ENCODE measurements at regions not wholly inside any gene's neighbourhood (a gene's known extent, or its start where the extent isn't known, plus 50 kb on each side); places are given as distances from the start of the nearest gene placed in this dataset.

DNA sequence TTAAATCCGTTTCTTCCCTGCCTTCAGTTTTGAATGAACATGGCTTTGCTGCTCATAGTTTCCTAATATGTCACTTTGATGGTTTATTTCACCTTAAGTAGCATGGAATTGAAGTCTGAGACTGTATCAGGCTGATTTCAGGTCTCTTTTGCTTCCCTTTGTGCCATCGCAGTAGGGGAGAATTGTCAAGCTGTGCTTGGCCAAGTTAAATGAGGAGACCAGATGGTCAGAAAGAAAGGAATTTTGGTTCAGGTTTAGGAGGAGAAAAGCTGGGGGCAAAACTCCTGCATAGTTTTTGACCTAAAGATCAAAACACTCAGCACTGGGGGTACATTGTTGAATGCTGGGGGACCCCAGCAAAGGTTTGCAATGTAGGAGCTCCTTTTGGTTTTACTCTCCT lies 398.4 kb downstream of the NUAK1 start:
- Histone ChIP-seq H3K4me3 (no peak overlapping the region), H3K27me3 (replicated peaks in 1 of 2; ENCODE audit: control insufficient read depth in 2 of 2, insufficient read depth in 2 of 2, low read length in 1 of 2) (no peaks in the 10 kb centered on the region; a peak in 2 of 4 replicates), H3K9ac (ENCODE audit: control insufficient read depth, insufficient read depth, low read length) (no peak overlapping the region), H3K4me1 (ENCODE audit: control insufficient read depth, insufficient read depth, low read length) (no peaks in the 10 kb centered on the region), H4K20me1 (ENCODE audit: control insufficient read depth, insufficient read depth) (no peaks in the 10 kb centered on the region), H3K9me3 (replicated peaks; ENCODE audit: control insufficient read depth, insufficient read depth, low read length) (no peaks in the 10 kb centered on the region), H2AFZ (ENCODE audit: control insufficient read depth, low read depth, low read length) (no peak overlapping the region), H3K27ac (ENCODE audit: control insufficient read depth, insufficient read depth) (no peak overlapping the region), H3K4me2 (ENCODE audit: control insufficient read depth, insufficient read depth) (no peak overlapping the region), H3K79me2 (ENCODE audit: control insufficient read depth, insufficient read depth, low read length) (no peaks in the 10 kb centered on the region), H3K36me3 (ENCODE audit: control insufficient read depth in 2 of 2, insufficient read depth in 2 of 2, low read length in 1 of 2) (no peaks in the 10 kb centered on the region)
- ChIA-PET POLR2A (no interaction called here), RAD21 (ENCODE audit: unreplicated experiment) (no interaction called here), SMC1A (ENCODE audit: uncharacterized antibody, unreplicated experiment) (interaction anchor here (0.7 kb wide), 1 partner anchor 135 kb away, joined by 3 read pairs; no protein-coding TSS in a partner anchor), CTCF (interaction anchor here (1.4 kb wide), 1 partner anchor 31 kb away, joined by 3 read pairs; no protein-coding TSS in a partner anchor)
- no peak for TF ChIP-seq CBX5 (IDR thresholded peaks at IDR 0.05; ENCODE audit: low read depth)
- TF ChIP-seq, protein P1, sequence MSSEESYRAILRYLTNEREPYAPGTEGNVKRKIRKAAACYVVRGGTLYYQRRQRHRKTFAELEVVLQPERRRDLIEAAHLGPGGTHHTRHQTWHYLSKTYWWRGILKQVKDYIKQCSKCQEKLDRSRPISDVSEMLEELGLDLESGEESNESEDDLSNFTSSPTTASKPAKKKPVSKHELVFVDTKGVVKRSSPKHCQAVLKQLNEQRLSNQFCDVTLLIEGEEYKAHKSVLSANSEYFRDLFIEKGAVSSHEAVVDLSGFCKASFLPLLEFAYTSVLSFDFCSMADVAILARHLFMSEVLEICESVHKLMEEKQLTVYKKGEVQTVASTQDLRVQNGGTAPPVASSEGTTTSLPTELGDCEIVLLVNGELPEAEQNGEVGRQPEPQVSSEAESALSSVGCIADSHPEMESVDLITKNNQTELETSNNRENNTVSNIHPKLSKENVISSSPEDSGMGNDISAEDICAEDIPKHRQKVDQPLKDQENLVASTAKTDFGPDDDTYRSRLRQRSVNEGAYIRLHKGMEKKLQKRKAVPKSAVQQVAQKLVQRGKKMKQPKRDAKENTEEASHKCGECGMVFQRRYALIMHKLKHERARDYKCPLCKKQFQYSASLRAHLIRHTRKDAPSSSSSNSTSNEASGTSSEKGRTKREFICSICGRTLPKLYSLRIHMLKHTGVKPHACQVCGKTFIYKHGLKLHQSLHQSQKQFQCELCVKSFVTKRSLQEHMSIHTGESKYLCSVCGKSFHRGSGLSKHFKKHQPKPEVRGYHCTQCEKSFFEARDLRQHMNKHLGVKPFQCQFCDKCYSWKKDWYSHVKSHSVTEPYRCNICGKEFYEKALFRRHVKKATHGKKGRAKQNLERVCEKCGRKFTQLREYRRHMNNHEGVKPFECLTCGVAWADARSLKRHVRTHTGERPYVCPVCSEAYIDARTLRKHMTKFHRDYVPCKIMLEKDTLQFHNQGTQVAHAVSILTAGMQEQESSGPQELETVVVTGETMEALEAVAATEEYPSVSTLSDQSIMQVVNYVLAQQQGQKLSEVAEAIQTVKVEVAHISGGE (CRISPR knock-in tag; IDR thresholded peaks at IDR 0.05) = no peak
- in situ Hi-C loops (cut with MboI) (no loop called here), intact Hi-C loops (cut with micrococcal nuclease; ENCODE audit: unreplicated experiment) (no loop called here)
- no TSS peak for BruUV-seq (replicated peaks)
- no peak for FAIRE-seq
- DNase-seq (ENCODE audit: low read depth, low spot score) = no peak
- 29% methylated on average over 2 of the region's 2 CpGs for WGBS (ENCODE audit: insufficient coverage, insufficient replicate concordance, low lambda C conversion rate, missing lambda C conversion rate)
- ATAC-seq = no peak

DNA sequence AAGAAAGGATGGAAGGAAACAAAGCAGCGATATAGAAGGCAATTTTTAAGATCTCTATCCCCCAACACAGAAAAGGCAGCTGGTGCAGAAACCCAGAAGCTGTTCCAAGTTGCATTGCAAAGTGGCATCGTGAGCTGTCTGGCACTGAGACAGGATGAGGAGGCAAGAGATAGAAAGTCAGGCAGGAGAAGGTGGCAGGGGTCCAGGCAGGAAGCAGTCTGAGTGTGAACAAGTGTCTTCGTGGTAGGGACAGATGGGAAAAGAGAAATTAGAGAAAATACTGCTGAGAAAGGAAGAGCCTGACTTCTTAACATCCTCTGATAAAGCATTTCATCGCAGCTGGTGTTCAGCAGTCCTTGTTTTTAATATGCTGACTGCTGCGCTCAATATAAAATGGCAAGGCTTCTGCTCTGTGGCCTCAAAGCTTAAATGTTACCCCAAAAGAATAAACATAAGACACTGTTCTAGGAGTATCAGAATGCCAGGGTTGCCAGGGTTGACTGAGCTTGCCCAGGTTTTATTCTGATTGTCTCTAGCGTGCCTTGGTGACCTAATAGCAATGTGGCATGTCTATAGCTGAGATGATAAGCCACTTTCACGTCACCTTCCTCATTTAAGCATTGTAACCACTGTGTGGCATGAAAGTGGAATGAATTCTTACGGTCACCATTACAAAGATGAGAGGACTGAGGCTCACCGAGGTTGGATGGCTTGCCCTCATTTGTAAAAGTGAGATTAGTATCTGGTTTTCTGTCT lies 397.6 kb downstream of the NUAK1 start:
- 17% methylated on average over 9 of the region's 9 CpGs for WGBS (ENCODE audit: insufficient coverage, insufficient replicate concordance, low lambda C conversion rate, missing lambda C conversion rate)
- POLR2A ChIA-PET = no interaction called here
- in situ Hi-C loops (cut with MboI) = no loop called here
- Histone ChIP-seq H2AFZ (ENCODE audit: control insufficient read depth, low read depth, low read length) (no peak overlapping the region), H3K27ac (ENCODE audit: control insufficient read depth, insufficient read depth) (no peak overlapping the region), H3K4me2 (ENCODE audit: control insufficient read depth, insufficient read depth) (no peak overlapping the region), H3K79me2 (ENCODE audit: control insufficient read depth, insufficient read depth, low read length) (no peaks in the 10 kb centered on the region), H3K27me3 (replicated peaks in 1 of 2; ENCODE audit: control insufficient read depth in 2 of 2, insufficient read depth in 2 of 2, low read length in 1 of 2) (no peaks in the 10 kb centered on the region; a peak in 2 of 4 replicates), H3K9ac (ENCODE audit: control insufficient read depth, insufficient read depth, low read length) (no peak overlapping the region), H3K4me3 (no peak overlapping the region), H4K20me1 (ENCODE audit: control insufficient read depth, insufficient read depth) (no peaks in the 10 kb centered on the region), H3K36me3 (ENCODE audit: control insufficient read depth in 2 of 2, insufficient read depth in 2 of 2, low read length in 1 of 2) (no peaks in the 10 kb centered on the region), H3K4me1 (ENCODE audit: control insufficient read depth, insufficient read depth, low read length) (no peaks in the 10 kb centered on the region), H3K9me3 (replicated peaks; ENCODE audit: control insufficient read depth, insufficient read depth, low read length) (no peaks in the 10 kb centered on the region)
- BruUV-seq (replicated peaks) = no TSS peak
- DNase-seq (ENCODE audit: low read depth, low spot score) = no peak
- no peak; the same call in none of the 3 replicates for ATAC-seq
- SMC1A ChIA-PET (ENCODE audit: uncharacterized antibody, unreplicated experiment) = no interaction called here
- intact Hi-C loops (cut with micrococcal nuclease; ENCODE audit: unreplicated experiment) = no loop called here
- RAD21 ChIA-PET (ENCODE audit: unreplicated experiment) = no interaction called here
- CTCF ChIA-PET = no interaction called here
- no peak for FAIRE-seq
- TF ChIP-seq STAT1 (conservative IDR thresholded peaks at IDR 0.05) (no peak), GABPA (IDR thresholded peaks at IDR 0.05; ENCODE audit: low read depth) (no peak), ZNF274 (IDR thresholded peaks at IDR 0.05; ENCODE audit: insufficient read depth, insufficient read length) (no peak), NFXL1 (IDR thresholded peaks at IDR 0.05; ENCODE audit: borderline replicate concordance) (no peak), TBL1XR1 (IDR thresholded peaks at IDR 0.05; ENCODE audit: low read depth, low read length) (no peak), SMAD1 (IDR thresholded peaks at IDR 0.05; ENCODE audit: low read depth, partially characterized antibody) (no peak), KAT2A (conservative IDR thresholded peaks at IDR 0.05; ENCODE audit: control insufficient read depth, low read depth, low read length) (no peak), POU2F2 (IDR thresholded peaks at IDR 0.05; ENCODE audit: borderline replicate concordance, low read depth, low read length) (no peak), MYB (IDR thresholded peaks at IDR 0.05; ENCODE audit: borderline replicate concordance, low read depth, low read length) (no peak), CEBPB (IDR thresholded peaks at IDR 0.05; ENCODE audit: borderline replicate concordance in 1 of 2, low read depth in 2 of 2, low read length in 2 of 2) (no peak), PAX8 (IDR thresholded peaks at IDR 0.05) (no peak)
